ENCODE measurements at regions not wholly inside any gene's neighbourhood (a gene's known extent, or its start where the extent isn't known, plus 50 kb on each side); places are given as distances from the start of the nearest gene placed in this dataset.

GRCh38 chr2:177029501-177029900 lies 183.1 kb upstream of the HNRNPA3 start:
- H3K36me3 Mint-ChIP-seq, result no peaks in the 10 kb centered on the region
- peaks cover 30% of the 10 kb centered on the region for H3K27me3 Mint-ChIP-seq (ENCODE audit: low read depth)

GRCh38 chr2:177029901-177030300 lies 182.7 kb upstream of the HNRNPA3 start:
- Mint-ChIP-seq H3K36me3 (no peaks in the 10 kb centered on the region), H3K9me3 (no peaks in the 10 kb centered on the region), H3K4me3 (no peak overlapping the region), H3K27me3 (ENCODE audit: low read depth) (peaks cover 30% of the 10 kb centered on the region), H3K4me1 (peaks cover 26% of the 10 kb centered on the region), H3K27ac (no peak overlapping the region)
- no peak for DNase-seq (ENCODE audit: low spot score in 2 of 2, unreplicated experiment in 2 of 2)
- TF ChIP-seq, protein P1, sequence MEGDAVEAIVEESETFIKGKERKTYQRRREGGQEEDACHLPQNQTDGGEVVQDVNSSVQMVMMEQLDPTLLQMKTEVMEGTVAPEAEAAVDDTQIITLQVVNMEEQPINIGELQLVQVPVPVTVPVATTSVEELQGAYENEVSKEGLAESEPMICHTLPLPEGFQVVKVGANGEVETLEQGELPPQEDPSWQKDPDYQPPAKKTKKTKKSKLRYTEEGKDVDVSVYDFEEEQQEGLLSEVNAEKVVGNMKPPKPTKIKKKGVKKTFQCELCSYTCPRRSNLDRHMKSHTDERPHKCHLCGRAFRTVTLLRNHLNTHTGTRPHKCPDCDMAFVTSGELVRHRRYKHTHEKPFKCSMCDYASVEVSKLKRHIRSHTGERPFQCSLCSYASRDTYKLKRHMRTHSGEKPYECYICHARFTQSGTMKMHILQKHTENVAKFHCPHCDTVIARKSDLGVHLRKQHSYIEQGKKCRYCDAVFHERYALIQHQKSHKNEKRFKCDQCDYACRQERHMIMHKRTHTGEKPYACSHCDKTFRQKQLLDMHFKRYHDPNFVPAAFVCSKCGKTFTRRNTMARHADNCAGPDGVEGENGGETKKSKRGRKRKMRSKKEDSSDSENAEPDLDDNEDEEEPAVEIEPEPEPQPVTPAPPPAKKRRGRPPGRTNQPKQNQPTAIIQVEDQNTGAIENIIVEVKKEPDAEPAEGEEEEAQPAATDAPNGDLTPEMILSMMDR (IDR thresholded peaks at IDR 0.05; ENCODE audit: unreplicated experiment), result no peak

More at GRCh38 chr2:177029501-177029900, 183.1 kb upstream of the HNRNPA3 start:
- Mint-ChIP-seq H3K4me3 (no peak overlapping the region), H3K27ac (no peak overlapping the region), H3K4me1 (peaks cover 26% of the 10 kb centered on the region), H3K9me3 (no peaks in the 10 kb centered on the region)
- TF ChIP-seq, protein P1 (IDR thresholded peaks at IDR 0.05; ENCODE audit: unreplicated experiment), result no peak
- no peak for DNase-seq (ENCODE audit: low spot score in 2 of 2, unreplicated experiment in 2 of 2)

- no peak overlapping the region for H3K4me3 Mint-ChIP-seq
- H3K27me3 Mint-ChIP-seq (ENCODE audit: low read depth), result peaks cover 27% of the 10 kb centered on the region
- H3K9me3 Mint-ChIP-seq, result peaks cover 4% of the 10 kb centered on the region
- H3K4me1 Mint-ChIP-seq, result peaks cover 23% of the 10 kb centered on the region
- TF ChIP-seq, protein P1 (IDR thresholded peaks at IDR 0.05; ENCODE audit: unreplicated experiment), result no peak
- H3K27ac Mint-ChIP-seq, result no peak overlapping the region
- H3K36me3 Mint-ChIP-seq, result no peaks in the 10 kb centered on the region
- no peak for DNase-seq (ENCODE audit: low spot score in 2 of 2, unreplicated experiment in 2 of 2)
Measured at GRCh38 chr2:177030451-177031105, 182.0 kb upstream of the HNRNPA3 start.

DNA sequence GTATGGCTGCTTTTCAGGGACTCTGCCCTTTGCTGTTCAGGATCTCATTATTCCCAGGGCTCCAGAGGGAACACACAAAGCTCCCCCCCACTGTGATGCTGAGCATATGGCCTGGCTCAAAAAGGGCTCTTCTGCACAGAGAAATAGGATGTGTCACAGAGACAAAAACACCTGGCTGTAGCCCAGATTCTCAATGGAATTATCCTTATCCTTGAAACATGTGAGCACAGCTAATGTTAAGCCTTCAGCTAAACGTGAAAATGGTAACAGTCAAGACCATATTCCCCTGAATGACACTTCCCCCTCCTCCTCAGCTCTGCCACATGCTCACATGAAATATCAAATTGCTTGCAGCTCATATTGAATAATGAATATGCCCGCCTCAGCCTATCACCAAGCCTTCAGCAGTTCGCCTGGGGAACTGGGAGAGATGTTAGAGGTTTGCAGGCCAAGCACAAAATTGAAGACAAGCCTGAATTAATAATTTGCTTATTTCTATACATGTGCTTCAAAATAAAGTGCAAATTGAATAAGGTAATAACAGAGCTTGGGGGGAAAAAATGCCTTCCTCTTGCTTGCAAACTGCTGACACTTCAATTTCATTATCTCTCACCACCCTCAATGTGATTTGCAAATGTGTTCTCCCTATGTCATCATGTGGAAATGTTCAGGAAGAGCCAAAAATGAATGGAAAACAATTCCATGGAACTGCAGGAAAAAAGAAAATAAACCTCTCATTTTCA lies 181.0 kb upstream of the HNRNPA3 start:
- H3K4me1 Mint-ChIP-seq, result peaks cover 21% of the 10 kb centered on the region
- TF ChIP-seq, protein P1 (IDR thresholded peaks at IDR 0.05; ENCODE audit: unreplicated experiment), result no peak
- H3K9me3 Mint-ChIP-seq, result peaks cover 4% of the 10 kb centered on the region
- H3K36me3 Mint-ChIP-seq, result no peaks in the 10 kb centered on the region
- no peak overlapping the region for H3K4me3 Mint-ChIP-seq
- DNase-seq (ENCODE audit: low spot score in 2 of 2, unreplicated experiment in 2 of 2), result no peak
- no peak overlapping the region for H3K27ac Mint-ChIP-seq
- peaks cover 26% of the 10 kb centered on the region for H3K27me3 Mint-ChIP-seq (ENCODE audit: low read depth)

- Mint-ChIP-seq H3K4me3 (no peak overlapping the region), H3K4me1 (peaks cover 28% of the 10 kb centered on the region), H3K27me3 (ENCODE audit: low read depth) (peaks cover 41% of the 10 kb centered on the region), H3K9me3 (peaks cover 4% of the 10 kb centered on the region), H3K36me3 (no peaks in the 10 kb centered on the region), H3K27ac (no peak overlapping the region)
- no peak for DNase-seq (ENCODE audit: low spot score in 2 of 2, unreplicated experiment in 2 of 2)
- TF ChIP-seq, protein P1 (IDR thresholded peaks at IDR 0.05; ENCODE audit: unreplicated experiment), result no peak
Measured at GRCh38 chr2:177036747-177037146, 175.8 kb upstream of the HNRNPA3 start.
